Endothelial cell (in vitro differentiated cells): ENCODE measurements at regions not wholly inside any gene's neighbourhood (a gene's known extent, or its start where the extent isn't known, plus 50 kb on each side); places are given as distances from the start of the nearest gene placed in this dataset.
A peak's percentile ranks its signal among the peaks of the same experiment; 100 is the strongest.

Experiments
- DNase-seq: peaks from one replicate; pipeline ENCODE4 v3.0.0; 2021; ENCODE audit warnings: low spot score
- H3K27ac Mint-ChIP-seq: one replicate; pipeline ENCODE4 v1.8.0; 2021; ENCODE audit warnings: mixed read lengths, inconsistent platforms; ENCODE audit not compliant: unreplicated experiment
- H3K27me3 Mint-ChIP-seq: one replicate; pipeline ENCODE4 v1.8.0; 2021; ENCODE audit warnings: mild to moderate bottlenecking, moderate library complexity, mixed read lengths, inconsistent platforms; ENCODE audit not compliant: unreplicated experiment
- H3K36me3 Mint-ChIP-seq: one replicate; pipeline ENCODE4 v1.8.0; 2021; ENCODE audit warnings: mild to moderate bottlenecking, low read depth, mixed read lengths, inconsistent platforms; ENCODE audit not compliant: unreplicated experiment
- H3K4me1 Mint-ChIP-seq: one replicate; pipeline ENCODE4 v1.8.0; 2021; ENCODE audit warnings: mild to moderate bottlenecking, mixed read lengths, inconsistent platforms; ENCODE audit not compliant: unreplicated experiment
- H3K4me3 Mint-ChIP-seq: one replicate; pipeline ENCODE4 v1.8.0; 2021; ENCODE audit warnings: mild to moderate bottlenecking, mixed read lengths, inconsistent platforms; ENCODE audit not compliant: unreplicated experiment
- H3K9me3 Mint-ChIP-seq: one replicate; pipeline ENCODE4 v1.8.0; 2021; ENCODE audit warnings: mixed read lengths, inconsistent platforms; ENCODE audit not compliant: unreplicated experiment
- CTCF ChIP-seq: fragments of 200-600 bp; sonication (generic); IDR thresholded peaks from one replicate; pipeline ENCODE4 v1.5.0; 2021; ENCODE audit warnings: antibody characterized with exemption; ENCODE audit not compliant: unreplicated experiment

- DNase-seq = peak; percentile 9
- H3K27me3 Mint-ChIP-seq = peaks cover 4% of the 10 kb centered on the region
- peaks cover 41% of the 10 kb centered on the region for H3K9me3 Mint-ChIP-seq
- TF ChIP-seq CTCF = peak; percentile 34
- no peaks in the 10 kb centered on the region for H3K4me1 Mint-ChIP-seq
- H3K36me3 Mint-ChIP-seq = peaks cover 13% of the 10 kb centered on the region
- no peak overlapping the region for H3K4me3 Mint-ChIP-seq
- H3K27ac Mint-ChIP-seq = no peak overlapping the region
Observed at GRCh38 chr19:22545751-22546150, 88.4 kb upstream of the ZNF492 start.

GRCh38 chr19:22533761-22534160 lies 100.4 kb upstream of the ZNF492 start:
- H3K4me3 Mint-ChIP-seq = no peak overlapping the region
- H3K4me1 Mint-ChIP-seq = no peaks in the 10 kb centered on the region
- no peaks in the 10 kb centered on the region for H3K27me3 Mint-ChIP-seq
- DNase-seq = no peak
- H3K36me3 Mint-ChIP-seq = peaks cover 8% of the 10 kb centered on the region
- no peak overlapping the region for H3K27ac Mint-ChIP-seq
- TF ChIP-seq CTCF = no peak
- peaks cover 34% of the 10 kb centered on the region for H3K9me3 Mint-ChIP-seq

- no peak for DNase-seq
- H3K4me3 Mint-ChIP-seq = peak overlapping the region; percentile 74
- H3K27ac Mint-ChIP-seq = no peak overlapping the region
- TF ChIP-seq CTCF = no peak
- no peaks in the 10 kb centered on the region for H3K27me3 Mint-ChIP-seq
- peaks cover 8% of the 10 kb centered on the region for H3K36me3 Mint-ChIP-seq
- no peaks in the 10 kb centered on the region for H3K4me1 Mint-ChIP-seq
- H3K9me3 Mint-ChIP-seq = peaks cover 37% of the 10 kb centered on the region
Observed at GRCh38 chr19:22532388-22533300, 101.5 kb upstream of the ZNF492 start.

GRCh38 chr19:22530042-22530441 lies 104.1 kb upstream of the ZNF492 start:
- no peak overlapping the region for H3K27ac Mint-ChIP-seq
- peaks cover 8% of the 10 kb centered on the region for H3K36me3 Mint-ChIP-seq
- H3K4me1 Mint-ChIP-seq = no peaks in the 10 kb centered on the region
- H3K27me3 Mint-ChIP-seq = no peaks in the 10 kb centered on the region
- DNase-seq = no peak
- TF ChIP-seq CTCF = no peak
- H3K4me3 Mint-ChIP-seq = no peak overlapping the region
- H3K9me3 Mint-ChIP-seq = peaks cover 42% of the 10 kb centered on the region

GRCh38 chr19:22528956-22529355 lies 105.2 kb upstream of the ZNF492 start:
- Mint-ChIP-seq H3K36me3 (peaks cover 8% of the 10 kb centered on the region), H3K4me1 (no peaks in the 10 kb centered on the region), H3K27ac (no peak overlapping the region), H3K9me3 (peaks cover 45% of the 10 kb centered on the region), H3K4me3 (no peak overlapping the region), H3K27me3 (no peaks in the 10 kb centered on the region)
- no peak for TF ChIP-seq CTCF
- no peak for DNase-seq
